Activated CD4-positive, alpha-beta T cell treated with anti-CD3 and anti-CD28 coated beads, Interleukin-2, Interleukin-4, amounts not matched to agents 100 ng/mL and 50 ng/mL, durations not matched to agents 16 hours and 8 hours (primary cell): ENCODE measurements at regions not wholly inside any gene's neighbourhood (a gene's known extent, or its start where the extent isn't known, plus 50 kb on each side); places are given as distances from the start of the nearest gene placed in this dataset.
"Not testable (repeated sequence)": the region's sequence is repeated elsewhere in the genome, so short reads cannot be mapped to it uniquely, and the experiment has no call there.

Experiments
- DNase-seq: peaks from one replicate; pipeline ENCODE4 v3.0.0-alpha.2; 2020; ENCODE audit warnings: low spot score

DNA sequence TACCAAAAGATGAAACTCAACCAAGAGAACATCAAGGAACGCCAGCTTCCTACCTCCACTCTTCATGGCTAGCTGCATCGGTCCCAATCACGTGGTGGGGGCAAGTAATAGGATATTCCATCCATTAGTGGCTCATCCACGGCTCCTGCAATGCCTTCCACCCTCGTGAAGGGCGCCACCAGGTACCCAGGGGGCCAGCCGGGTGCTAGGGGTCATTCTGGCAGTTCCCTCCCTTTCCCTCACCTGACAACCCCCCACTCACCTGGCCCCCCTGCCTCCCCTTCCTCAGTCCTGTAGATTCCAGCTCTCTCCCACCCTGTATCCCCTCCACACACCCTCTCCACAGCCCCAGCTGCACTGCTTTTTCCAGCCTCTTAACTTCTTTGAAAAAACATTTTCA, 161.9 kb downstream of the URI1 start:
- no peak for DNase-seq

DNA sequence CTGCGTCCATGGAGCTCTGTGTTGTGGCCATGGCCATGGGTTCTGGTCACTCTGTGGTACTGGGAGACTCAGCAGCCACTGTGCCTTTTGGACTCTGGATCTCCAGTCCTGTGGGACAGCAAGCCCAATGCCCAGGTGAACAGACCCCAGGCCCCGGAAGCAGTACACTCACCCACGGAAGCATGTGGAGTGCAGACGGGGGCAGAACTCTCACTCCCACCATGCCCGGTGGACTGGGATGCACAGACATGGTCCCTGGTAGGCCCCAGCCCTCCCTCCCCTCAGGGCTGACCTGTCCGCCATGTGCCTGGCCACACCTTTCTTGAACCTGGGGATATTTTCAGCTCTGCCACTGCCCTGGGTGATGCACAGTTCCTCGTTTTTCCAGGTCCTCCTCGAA, 163.3 kb downstream of the URI1 start:
- no peak for DNase-seq

DNA sequence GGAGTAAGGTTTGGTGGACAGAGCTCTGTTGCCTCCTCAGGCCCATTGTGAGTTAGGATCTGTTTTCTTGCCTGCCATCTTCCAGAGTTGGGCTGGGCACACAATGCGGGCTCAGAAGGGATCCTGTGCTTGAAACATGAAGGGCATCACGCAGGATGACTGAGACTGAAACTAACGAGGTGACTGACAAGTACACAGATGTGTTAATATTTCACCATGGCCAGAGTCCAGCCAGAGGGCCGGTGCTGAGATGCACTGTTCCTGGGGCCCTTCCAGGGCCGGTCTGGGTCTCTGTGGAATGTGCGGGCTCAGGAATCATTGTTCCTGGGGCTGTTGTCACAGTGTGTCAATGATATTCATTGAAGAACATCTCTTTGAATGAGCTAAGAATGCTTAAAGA, 163.7 kb downstream of the URI1 start:
- DNase-seq = no peak

DNA sequence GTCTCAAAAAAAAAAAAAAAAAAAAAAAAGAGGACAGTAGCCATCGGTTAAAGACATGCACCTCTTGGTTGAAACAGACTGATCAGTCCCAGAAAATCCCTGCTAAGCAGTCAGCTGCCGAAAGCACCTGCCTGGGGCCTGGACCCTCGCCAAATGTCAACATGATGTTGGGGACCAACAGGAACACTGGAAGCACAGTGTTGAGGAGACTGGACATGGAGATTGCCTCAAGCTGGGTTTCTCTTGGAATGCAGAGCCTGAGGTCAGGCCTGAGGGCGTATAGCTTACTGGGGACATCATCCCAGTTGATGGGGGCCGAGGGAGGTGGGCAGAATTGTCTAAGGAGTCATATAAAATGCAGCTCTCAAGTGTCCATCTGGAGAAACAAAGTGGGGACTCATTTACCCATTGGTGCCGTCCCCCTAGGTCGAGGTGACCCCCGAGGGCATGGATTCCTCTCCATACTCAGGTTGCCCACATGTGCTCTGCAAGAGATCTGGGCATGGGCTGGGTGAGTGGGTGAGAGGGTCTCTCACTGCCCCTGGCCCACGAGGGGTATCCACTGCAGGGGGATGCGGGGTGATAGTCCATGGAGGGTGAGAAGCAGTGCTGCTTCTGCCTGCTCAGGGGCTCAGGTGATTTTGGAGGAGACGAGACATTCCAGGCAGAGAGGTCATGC, 164.5 kb downstream of the URI1 start:
- DNase-seq = no peak

DNA sequence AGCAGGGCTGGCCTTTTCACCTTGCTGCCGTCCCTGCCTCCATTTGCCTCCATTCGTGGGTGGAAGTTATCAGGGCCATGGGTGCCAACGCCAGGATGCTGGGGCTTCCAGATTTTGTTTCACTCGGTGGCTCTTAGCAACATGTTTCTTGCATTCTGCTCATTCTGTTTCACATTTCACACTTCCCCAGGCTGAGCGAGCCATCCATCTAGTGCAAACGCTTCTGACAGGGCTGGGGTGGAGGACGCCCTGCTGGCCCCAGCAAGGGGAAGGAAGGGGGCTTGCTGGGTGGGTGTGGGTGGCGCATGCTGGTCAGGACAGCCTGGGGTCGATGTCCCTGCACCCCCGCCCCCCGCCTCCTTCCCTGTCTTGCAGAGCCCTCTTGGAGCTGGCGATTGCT, 165.2 kb downstream of the URI1 start:
- no peak for DNase-seq

DNA sequence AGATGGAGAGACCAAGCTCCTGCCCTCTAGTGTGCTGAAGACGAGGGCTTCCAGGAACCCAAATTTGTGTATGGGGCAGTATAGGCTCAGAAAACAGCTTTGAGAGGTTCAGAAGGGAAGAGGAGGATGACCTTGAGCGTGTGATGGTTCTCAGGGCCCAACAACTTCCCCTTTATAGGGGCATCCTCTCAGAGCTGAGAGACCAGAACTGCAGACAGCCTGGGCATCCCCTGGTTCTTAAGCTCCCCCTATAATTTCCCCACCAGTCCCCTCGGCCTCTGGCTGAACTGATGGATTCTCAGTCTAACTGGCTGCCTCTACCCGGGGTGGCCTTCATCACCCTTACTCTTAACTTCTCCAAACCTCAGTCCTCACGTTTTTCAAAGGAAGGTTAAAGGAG, 167.5 kb downstream of the URI1 start:
- DNase-seq = no peak

DNA sequence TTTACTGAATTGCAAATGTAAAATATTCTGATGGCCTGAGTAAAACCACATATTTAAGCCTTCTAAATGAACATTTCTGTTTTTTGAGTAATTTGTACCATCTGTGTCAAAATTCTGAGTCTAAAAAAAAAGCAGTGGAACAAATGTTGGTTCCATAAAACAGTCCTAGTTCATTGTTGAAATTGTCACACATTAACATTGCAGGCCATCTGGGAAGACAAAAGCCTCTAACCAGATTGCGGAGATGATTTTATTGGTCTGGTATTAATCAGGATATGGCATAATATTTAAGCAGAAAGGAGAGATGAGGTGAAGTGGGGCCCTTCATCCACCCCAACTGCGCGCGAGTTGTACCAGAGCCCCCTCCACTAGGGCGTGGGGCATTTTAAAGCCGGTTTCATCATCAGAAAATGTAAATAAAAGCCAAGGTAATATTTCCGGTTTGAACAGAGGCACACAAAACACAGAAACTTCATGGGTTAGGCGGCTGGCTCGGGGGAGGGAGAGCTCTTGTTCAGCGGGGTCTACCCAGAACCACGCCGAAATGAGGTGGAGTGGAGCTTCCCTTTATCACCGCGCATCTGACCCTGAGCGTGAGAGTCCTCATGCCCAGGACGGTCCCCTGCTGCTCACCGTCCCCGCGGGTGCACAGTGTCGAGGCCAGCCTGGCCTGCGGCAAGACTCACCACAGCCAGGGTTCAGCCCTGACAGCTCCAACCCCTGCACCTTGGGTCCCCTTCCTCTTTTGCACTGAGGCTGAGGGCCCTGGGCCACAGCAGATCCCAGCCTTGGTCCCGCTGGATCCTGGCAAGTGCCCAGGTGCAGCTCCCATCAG, 169.2 kb downstream of the URI1 start:
- no peak for DNase-seq

DNA sequence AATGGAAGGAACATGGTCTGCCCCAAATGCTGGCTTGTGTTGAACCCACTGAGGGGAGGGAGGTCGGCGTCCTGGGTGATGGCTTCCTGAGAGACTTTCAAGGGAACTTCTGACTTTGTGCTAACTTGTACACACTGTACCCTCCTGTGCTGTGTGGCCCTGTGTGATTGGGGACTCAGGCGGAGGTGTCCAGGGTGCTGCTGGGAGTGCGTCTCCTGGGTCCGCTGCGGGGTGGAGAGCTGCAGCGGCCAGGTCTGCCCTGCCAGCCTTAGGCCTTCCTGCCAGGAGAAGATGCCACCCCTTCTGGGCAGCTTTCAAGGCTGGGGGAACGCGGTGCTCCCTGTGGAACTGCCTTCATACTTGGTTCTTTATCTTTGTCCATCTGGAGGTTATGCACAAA, 170.1 kb downstream of the URI1 start:
- DNase-seq = no peak

DNA sequence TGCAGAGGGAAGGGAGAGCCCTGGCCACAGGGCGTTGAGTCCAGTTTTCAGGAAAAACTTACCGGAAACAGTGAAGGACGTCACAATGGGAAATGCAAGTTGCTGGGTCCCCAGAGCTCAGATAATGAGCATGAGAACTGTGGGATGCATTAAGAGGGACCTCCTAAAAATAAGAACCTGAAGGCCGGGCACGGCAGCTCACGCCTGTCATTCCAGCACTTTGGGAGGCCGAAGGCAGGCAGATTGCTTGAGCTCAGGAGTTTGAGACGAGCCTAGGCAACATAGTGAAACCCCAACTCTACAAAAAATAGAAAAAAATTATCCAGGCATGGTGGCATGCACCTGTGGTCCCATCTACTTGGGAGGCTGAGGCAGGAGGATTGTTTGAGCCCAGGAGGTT, 170.6 kb downstream of the URI1 start:
- no peak for DNase-seq

DNA sequence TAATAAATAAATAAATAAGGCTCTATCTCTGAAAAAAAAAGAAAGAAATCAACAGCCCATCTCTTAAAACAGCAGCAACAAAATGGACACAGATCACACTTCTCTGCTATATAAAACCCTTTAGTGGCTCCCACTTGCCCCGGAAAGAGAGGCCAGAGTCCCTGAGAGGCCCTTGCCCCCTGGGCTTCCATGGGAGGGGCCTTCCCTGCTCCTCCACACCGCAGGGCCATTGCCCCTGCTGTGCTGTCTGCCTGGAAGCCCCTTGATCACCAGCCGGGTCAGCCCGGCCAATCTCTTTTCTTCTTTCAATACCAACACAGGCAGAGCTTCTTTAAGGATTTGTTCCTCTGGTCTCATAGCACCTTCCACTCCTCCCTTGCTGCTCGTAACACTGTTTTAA, 171.1 kb downstream of the URI1 start:
- no peak for DNase-seq

DNA sequence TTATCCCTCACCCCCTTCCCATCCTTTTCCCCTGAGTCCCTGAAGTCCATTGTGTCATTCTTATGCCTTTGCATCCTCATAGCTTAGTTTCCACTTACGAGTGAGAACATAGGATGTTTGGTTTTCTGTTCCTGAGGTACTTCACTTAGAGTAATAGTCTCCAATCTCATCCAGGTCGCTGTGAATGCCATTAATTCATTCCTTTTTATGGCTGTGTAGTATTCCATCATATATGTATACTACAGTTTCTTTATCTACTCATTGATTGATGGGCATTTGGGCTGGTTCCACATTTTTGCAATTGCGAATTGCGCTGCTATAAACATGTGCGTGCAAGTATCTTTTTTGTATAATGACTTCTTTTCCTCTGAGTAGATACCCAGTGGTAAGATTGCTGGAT, 172.1 kb downstream of the URI1 start:
- DNase-seq = not testable (repeated sequence)

DNA sequence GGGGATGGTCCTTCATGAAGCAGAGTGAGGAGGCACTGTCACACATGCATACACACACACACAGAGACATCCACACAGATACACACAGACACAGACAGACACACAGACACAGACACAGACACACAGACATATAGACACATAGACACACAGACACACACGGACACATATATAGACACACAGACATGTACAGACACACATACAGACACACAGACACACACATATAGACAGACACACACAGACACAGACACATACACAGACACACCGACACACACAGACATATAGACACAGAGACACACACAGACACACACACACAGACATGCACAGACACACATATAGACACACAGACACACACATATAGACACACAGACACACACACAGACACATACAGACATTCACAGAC, 173.9 kb downstream of the URI1 start:
- DNase-seq = no peak

DNA sequence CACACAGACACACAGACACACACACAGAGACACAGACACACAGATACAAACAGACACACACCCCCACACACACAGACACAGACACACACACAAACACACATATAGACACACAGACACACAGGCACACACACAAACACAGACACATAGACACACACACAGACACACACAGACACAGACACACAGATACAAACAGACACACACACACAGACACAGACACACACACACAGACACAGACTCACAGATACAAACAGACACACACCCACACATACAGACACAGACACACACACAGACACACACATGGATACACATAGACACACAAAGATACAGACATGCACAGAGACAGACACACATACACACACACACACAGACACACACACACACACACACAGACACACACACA, 174.5 kb downstream of the URI1 start:
- no peak for DNase-seq

DNA sequence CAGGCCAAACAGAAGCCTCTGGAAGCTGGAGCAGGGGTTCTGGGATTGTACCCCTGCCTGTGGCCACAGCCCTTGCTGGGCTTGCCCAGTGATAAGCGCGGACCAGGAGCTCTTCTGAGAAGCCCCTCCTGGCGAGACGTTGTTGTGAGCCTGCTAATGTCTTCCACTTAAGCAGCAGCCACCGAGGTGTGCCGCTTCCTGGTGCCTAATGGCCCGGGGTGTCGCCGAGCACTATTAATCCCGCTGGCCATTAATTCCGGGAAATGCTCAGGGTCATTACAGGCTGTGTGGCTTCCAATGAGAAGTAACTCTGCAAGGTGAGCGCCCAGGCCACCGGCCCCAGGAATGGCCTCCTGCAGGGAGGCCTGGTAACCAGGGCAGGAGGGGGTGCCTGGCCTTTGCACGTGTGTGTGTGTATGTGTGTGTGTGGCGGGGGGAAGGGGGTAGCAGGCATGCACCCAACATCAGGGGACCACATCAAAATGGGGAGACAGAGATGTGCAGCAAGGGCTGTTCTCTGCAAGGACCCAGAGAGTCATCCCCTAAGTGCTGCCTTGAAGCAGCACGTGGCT, 175.0 kb downstream of the URI1 start:
- no peak for DNase-seq

DNA sequence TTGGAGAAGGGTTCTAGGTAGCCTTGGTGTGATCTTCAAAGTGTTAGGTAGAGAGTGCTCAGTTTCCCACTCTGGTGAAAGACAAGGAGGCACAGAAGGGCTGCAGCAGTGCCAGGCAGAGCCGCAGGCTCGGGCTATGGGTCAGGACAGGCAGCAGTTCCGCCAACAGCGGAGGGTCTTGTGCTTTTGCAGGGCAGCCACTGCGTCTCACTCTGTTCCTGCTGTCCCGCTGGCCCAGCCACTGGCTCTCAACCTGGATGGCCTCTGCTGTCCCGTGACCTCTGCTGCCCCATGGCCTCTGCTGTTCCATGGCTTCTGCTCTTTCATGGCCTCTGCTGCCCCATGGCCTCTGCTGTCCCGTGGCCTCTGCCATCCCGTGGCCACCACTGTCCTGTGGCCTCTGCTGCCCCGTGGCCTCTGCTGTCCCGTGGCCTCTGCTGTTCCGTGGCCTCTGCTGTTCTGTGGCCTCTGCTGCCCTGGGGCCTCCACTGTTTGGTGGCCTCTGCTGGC, 175.7 kb downstream of the URI1 start:
- DNase-seq = no peak

DNA sequence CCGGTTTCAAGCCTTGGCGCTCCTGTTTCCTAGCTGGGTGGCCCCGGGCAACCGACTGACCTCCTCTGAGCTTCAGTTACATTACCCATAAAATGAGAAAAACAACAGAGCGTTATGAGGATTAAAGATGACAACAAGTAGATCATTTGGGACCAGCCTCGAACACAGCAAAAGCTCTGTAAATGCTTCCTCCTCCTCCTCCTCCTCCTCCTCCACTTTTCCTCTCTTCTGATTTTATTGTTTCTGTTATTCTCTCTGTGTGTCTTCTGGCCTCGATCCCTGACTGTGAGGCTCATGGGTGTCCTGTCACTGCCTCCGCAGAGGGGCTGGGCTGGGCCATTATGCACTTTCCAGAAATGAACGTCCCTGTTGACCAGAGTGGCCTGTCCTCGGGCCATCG, 176.2 kb downstream of the URI1 start:
- no peak for DNase-seq

DNA sequence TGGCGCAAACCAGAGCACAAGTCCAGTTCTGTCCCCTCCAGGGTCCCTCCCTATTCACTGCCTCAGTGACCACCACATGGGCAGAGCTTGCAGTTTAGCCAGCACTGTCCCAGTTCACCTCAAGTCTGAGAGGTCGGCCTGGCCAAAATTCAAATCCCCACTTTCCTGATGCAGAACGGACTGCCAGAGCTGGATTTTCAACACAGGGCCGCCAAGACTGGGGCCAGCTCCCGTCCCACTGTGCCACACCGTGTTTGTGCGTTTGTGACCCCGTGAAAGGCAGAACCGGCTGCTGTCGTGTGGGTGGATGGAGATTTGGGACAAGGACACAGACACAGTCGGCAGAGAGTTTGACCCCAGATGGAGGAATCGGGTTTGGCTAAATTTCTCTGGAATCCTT, 176.7 kb downstream of the URI1 start:
- DNase-seq = no peak

DNA sequence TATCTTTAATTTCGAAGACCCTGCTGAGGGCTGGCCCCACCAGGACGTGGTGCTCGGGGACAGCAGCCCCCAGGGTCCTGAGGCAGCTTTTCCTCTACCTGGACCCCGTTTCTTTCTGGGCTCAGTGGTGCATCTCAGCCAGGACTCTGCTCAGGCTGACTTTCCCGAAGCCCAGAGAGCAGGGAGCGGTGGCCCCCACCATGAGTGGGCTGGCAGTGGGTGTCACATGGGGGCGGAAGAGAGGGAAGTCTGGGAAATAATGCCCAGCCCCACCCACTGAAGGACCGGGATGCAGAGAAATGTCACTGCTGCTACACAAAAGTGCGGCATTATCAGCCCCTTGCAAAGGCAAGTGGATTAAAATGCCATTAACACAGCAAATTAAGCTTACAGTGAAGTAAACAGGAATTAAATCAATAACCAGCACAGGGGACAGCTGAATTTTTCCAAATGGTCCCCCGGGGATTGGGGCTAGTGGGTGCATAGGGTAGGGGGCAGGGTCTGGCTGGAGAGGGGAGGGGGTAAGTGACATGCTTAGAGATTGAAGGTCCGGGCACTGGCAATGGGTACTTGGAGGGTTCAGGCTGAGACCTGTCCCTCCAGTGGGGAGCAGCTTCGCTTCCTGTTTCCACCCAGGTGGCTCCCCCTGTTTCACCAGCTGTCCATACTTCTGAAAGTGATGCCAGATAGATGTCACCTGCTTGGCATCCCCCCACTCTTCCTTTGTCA, 177.3 kb downstream of the URI1 start:
- no peak for DNase-seq

DNA sequence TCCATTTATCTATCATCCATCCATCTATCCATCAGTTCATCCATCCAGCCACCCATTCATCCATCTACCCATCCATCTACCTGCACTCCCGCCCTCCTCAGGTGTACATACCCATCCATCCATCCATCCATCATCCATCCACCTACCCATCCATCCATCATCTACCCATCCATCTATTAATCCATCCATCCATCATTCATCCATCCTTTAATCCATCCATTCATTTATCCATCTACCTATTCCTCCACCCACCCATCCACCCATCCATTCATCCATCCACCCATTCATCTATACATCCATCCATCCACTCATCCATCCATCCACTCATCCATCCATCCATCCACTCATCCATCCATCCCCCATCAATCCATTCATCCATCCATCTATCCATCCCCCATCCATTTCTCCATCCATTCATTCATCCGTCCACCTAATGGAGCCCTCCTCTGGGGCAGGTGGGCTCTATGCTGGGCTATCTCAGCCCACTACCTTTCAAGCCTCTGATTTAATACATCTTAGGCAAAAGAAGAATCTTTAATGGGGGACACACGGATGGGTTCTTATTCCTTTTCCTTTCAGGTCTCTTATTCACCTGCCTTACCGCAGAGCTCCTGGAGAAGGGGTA, 178.9 kb downstream of the URI1 start:
- DNase-seq = no peak

DNA sequence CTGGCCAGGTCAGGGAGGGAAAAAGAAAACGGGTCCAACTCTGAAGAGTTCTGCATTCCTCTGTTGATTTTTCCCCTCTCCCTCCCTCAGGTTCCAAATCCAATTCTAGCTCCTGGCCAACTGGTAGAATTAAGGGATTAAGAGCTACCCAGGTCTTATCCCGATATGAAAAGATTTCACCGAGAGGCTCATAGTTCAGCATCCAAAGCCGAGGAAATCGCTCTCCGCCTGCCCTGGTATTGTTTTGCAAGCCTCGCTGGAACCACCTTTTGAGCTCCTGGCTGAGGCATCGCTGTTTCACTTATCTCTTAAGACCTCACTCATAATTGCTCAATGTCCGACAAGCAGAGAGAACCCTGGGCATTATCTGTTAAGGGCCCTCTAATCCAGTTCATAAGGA, 180.4 kb downstream of the URI1 start:
- no peak for DNase-seq

DNA sequence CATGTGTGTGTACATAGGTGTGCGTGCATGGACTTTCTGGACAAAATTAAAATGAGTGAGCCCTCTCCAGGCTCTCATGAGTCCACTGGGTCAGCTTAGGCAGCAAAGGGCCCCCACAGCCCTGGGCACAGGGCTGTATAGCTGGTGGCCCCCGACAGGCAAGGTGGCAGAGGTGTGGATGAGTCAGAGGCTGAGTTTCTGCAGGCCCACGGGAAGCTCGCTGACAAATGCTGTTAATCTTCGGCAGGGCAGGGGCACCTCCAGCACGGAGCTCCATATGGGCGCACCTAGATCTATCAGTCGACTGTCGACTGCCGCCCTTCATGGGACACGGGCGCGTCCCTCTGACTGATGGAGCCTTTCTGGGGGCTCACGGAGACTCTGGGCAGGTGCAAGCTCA, 181.1 kb downstream of the URI1 start:
- no peak for DNase-seq

DNA sequence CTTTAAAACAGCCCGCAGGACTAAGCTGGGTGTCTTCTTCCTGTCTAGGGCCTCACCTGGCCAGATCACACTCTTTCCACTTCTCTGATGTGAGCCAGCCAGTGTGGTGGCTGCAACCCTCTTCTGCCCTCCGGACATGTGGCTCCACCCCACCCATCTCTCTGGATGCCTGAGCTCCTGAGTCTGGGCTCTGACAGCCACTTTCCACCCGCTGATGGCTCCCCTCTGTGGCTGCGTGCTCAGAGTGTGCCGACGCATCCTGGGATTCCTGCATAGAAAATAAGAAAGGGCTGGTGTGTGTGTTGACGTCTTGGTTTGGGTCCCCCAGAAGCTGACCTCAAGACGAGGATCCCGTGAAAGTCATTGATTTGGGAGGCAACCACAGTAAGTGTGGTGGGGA, 181.6 kb downstream of the URI1 start:
- DNase-seq = no peak
